OCI-LY7 (cell line): ENCODE measurements at regions not wholly inside any gene's neighbourhood (a gene's known extent, or its start where the extent isn't known, plus 50 kb on each side); places are given as distances from the start of the nearest gene placed in this dataset.
"Not testable (repeated sequence)": the region's sequence is repeated elsewhere in the genome, so short reads cannot be mapped to it uniquely, and the experiment has no call there.

Experiments
- BruUV-seq: library from RNA; stranded (reverse); fragments of 400-500 nt; replicated peaks from 2 replicates; lab custom pipeline; 2021; lab: Mats Ljungman, UMichigan
- CTCF ChIA-PET: fragments of 300-600 bp; sonication (Branson Sonifier 250); formaldehyde crosslinking; loops from one replicate; lab custom pipeline; 2022; ENCODE audit warnings: antibody characterized with exemption; ENCODE audit not compliant: unreplicated experiment; lab: Charles Lee
- POLR2A ChIA-PET: fragments of 300-600 bp; sonication (Branson Sonifier 250); formaldehyde crosslinking; loops from one replicate; lab custom pipeline; 2022; ENCODE audit warnings: antibody characterized with exemption; lab: Charles Lee
- DNase-seq: peaks from one replicate; pipeline ENCODE4 v3.0.0-alpha.2; 2015; ENCODE audit warnings: low spot score
- H2AFZ ChIP-seq: fragments of 200-600 bp; sonication (generic), shearing (Covaris generic); 2 replicates; pipeline ENCODE4 v1.6.1; 2014; ENCODE audit warnings: mild to moderate bottlenecking, antibody characterized with exemption, low read length, moderate library complexity
- H3K27ac ChIP-seq: fragments of 200-600 bp; sonication (generic); 2 replicates; pipeline ENCODE4 v1.5.1; 2014; ENCODE audit warnings: mixed run types, low read depth, mild to moderate bottlenecking, moderate library complexity, low read length, inconsistent platforms; ENCODE audit not compliant: poor library complexity, severe bottlenecking
- H3K36me3 ChIP-seq: fragments of 200-600 bp; sonication (generic); 2 replicates; pipeline ENCODE4 v1.6.1; 2014; ENCODE audit warnings: mild to moderate bottlenecking, antibody characterized with exemption, low read length, moderate library complexity, mixed read lengths; ENCODE audit not compliant: insufficient read depth
- H3K4me1 ChIP-seq: fragments of 200-600 bp; sonication (generic); 2 replicates; pipeline ENCODE4 v1.5.1; 2014; ENCODE audit warnings: mild to moderate bottlenecking, low read length; ENCODE audit not compliant: insufficient read depth, poor library complexity, severe bottlenecking
- H3K4me2 ChIP-seq: fragments of 200-600 bp; sonication (generic); 2 replicates; pipeline ENCODE4 v1.6.1; 2014; ENCODE audit warnings: mild to moderate bottlenecking, low read length
- H3K4me3 ChIP-seq: fragments of 200-600 bp; sonication (generic); 2 replicates; pipeline ENCODE4 v1.5.1; 2014; ENCODE audit warnings: mild to moderate bottlenecking, low read depth, low read length; ENCODE audit not compliant: poor library complexity, severe bottlenecking
- H3K79me2 ChIP-seq: fragments of 200-600 bp; sonication (generic); 2 replicates; pipeline ENCODE4 v1.6.1; 2016; ENCODE audit warnings: low read depth, mild to moderate bottlenecking, low read length, moderate library complexity, mixed read lengths; ENCODE audit not compliant: insufficient read depth
- H3K9me2 ChIP-seq: fragments of 200-600 bp; sonication (generic); 2 replicates; pipeline ENCODE4 v1.6.1; 2016; ENCODE audit warnings: mild to moderate bottlenecking, low read length, mixed read lengths; ENCODE audit not compliant: insufficient read depth
- H3K9me3 ChIP-seq: fragments of 200-600 bp; sonication (generic); 2 replicates; pipeline ENCODE4 v1.6.1; 2014; ENCODE audit warnings: mild to moderate bottlenecking, mixed run types, low read length, mixed read lengths
- H4K20me1 ChIP-seq: fragments of 200-600 bp; sonication (generic); 2 replicates; pipeline ENCODE4 v1.6.1; 2014; ENCODE audit warnings: mild to moderate bottlenecking, antibody characterized with exemption, low read length, moderate library complexity, mixed read lengths; ENCODE audit not compliant: insufficient read depth
- CTCF ChIP-seq: fragments of 200-600 bp; sonication (generic); conservative IDR thresholded peaks from 2 replicates; pipeline ENCODE4 v1.5.1; 2014; ENCODE audit warnings: mild to moderate bottlenecking, antibody characterized with exemption, low read length, moderate library complexity, mixed read lengths
- EZH2phosphoT487 ChIP-seq: fragments of 200-600 bp; sonication (generic); IDR thresholded peaks from 2 replicates; pipeline ENCODE4 v1.6.1; 2018; ENCODE audit warnings: low read depth, borderline replicate concordance, mild to moderate bottlenecking, mixed run types, antibody characterized with exemption, low read length, moderate library complexity, mixed read lengths
- intact Hi-C: fragments of 100-400 bp; cut with micrococcal nuclease; formaldehyde crosslinking; loops from one replicate; pipeline ENCODE4 v1.10.0; 2022; ENCODE audit not compliant: unreplicated experiment

- no peak overlapping the region for H3K4me2 ChIP-seq
- intact Hi-C loops = no loop called here
- H3K27ac ChIP-seq = no peak overlapping the region
- H3K79me2 ChIP-seq = no peaks in the 10 kb centered on the region
- no peaks in the 10 kb centered on the region for H3K4me1 ChIP-seq
- DNase-seq = no peak
- H4K20me1 ChIP-seq = no peaks in the 10 kb centered on the region
- H3K9me2 ChIP-seq = no peaks in the 10 kb centered on the region
- no peak overlapping the region for H2AFZ ChIP-seq
- H3K36me3 ChIP-seq = no peaks in the 10 kb centered on the region
- H3K4me3 ChIP-seq = no peak overlapping the region
- ChIA-PET CTCF (no interaction called here), POLR2A (interaction anchor here (0.6 kb wide), 1 partner anchor 25 kb away, joined by 3 read pairs; no protein-coding TSS in a partner anchor)
- BruUV-seq = no TSS peak
- H3K9me3 ChIP-seq = no peaks in the 10 kb centered on the region
- TF ChIP-seq EZH2phosphoT487 (no peak), CTCF (no peak)
Observed at GRCh38 chr5:159593518-159594073, 263.3 kb upstream of the IL12B start.

GRCh38 chr5:159595561-159595960, 265.3 kb upstream of the IL12B start:
- H3K4me3 ChIP-seq, DNase-seq, H3K9me3 ChIP-seq, H3K79me2 ChIP-seq, BruUV-seq, CTCF ChIA-PET, H3K27ac ChIP-seq, intact Hi-C loops, H3K4me2 ChIP-seq, H3K9me2 ChIP-seq, H4K20me1 ChIP-seq, H3K36me3 ChIP-seq, H2AFZ ChIP-seq, H3K4me1 ChIP-seq: not testable (repeated sequence)
- POLR2A ChIA-PET = interaction anchor here (0.6 kb wide), 1 partner anchor 300 kb away, joined by 4 read pairs; no protein-coding TSS in a partner anchor

- H3K4me3 ChIP-seq = no peak overlapping the region
- no peaks in the 10 kb centered on the region for H3K9me2 ChIP-seq
- TF ChIP-seq EZH2phosphoT487 (no peak), CTCF (no peak)
- H3K4me2 ChIP-seq = no peak overlapping the region
- no peaks in the 10 kb centered on the region for H4K20me1 ChIP-seq
- no peaks in the 10 kb centered on the region for H3K9me3 ChIP-seq
- intact Hi-C loops = no loop called here
- ChIA-PET POLR2A (no interaction called here), CTCF (no interaction called here)
- no peak overlapping the region for H2AFZ ChIP-seq
- no peaks in the 10 kb centered on the region for H3K36me3 ChIP-seq
- DNase-seq = no peak
- no TSS peak for BruUV-seq
- no peak overlapping the region for H3K27ac ChIP-seq
- H3K4me1 ChIP-seq = no peaks in the 10 kb centered on the region
- H3K79me2 ChIP-seq = no peaks in the 10 kb centered on the region
Observed at GRCh38 chr5:159601216-159601615, 270.9 kb upstream of the IL12B start.
